GM21786 (cell line): ENCODE measurements at regions not wholly inside any gene's neighbourhood (a gene's known extent, or its start where the extent isn't known, plus 50 kb on each side); places are given as distances from the start of the nearest gene placed in this dataset.
"Not testable (repeated sequence)": the region's sequence is repeated elsewhere in the genome, so short reads cannot be mapped to it uniquely, and the experiment has no call there.

Experiments
- ATAC-seq: cut with Tn5 transposase; IDR thresholded peaks from one replicate; pipeline ENCODE4 v1.9.1; 2021; ENCODE audit not compliant: unreplicated experiment

- no peak for ATAC-seq
Measured at GRCh38 chrX:40418813-40419195, 162.0 kb upstream of the ATP6AP2 start.

- ATAC-seq: no peak
Measured at GRCh38 chrX:40418146-40418812, 162.5 kb upstream of the ATP6AP2 start.

- no peak for ATAC-seq
Measured at GRCh38 chrX:40415675-40416074, 165.1 kb upstream of the ATP6AP2 start.

GRCh38 chrX:40414335-40414734, 166.4 kb upstream of the ATP6AP2 start:
- ATAC-seq: no peak

GRCh38 chrX:40411340-40412111, 169.2 kb upstream of the ATP6AP2 start:
- no peak for ATAC-seq

- no peak for ATAC-seq
Measured at GRCh38 chrX:40410859-40411258, 169.9 kb upstream of the ATP6AP2 start.

- ATAC-seq: peak; percentile 54
Measured at GRCh38 chrX:40406330-40406859, 174.4 kb upstream of the ATP6AP2 start.

- no peak for ATAC-seq
Measured at GRCh38 chrX:40405399-40405798, 175.4 kb upstream of the ATP6AP2 start.

GRCh38 chrX:40403757-40404156, 177.0 kb upstream of the ATP6AP2 start:
- no peak for ATAC-seq

- no peak for ATAC-seq
Measured at GRCh38 chrX:40402831-40403533, 177.8 kb upstream of the ATP6AP2 start.

- no peak for ATAC-seq
Measured at GRCh38 chrX:40395102-40395501, 185.7 kb upstream of the ATP6AP2 start.

- no peak for ATAC-seq
Measured at GRCh38 chrX:40394302-40394701, 186.5 kb upstream of the ATP6AP2 start.

- no peak for ATAC-seq
Measured at GRCh38 chrX:40392599-40392998, 188.2 kb upstream of the ATP6AP2 start.

- ATAC-seq: no peak
Measured at GRCh38 chrX:40391662-40392061, 189.1 kb upstream of the ATP6AP2 start.

- no peak for ATAC-seq
Measured at GRCh38 chrX:40389555-40389954, 191.2 kb upstream of the ATP6AP2 start.

- ATAC-seq: no peak
Measured at GRCh38 chrX:40388441-40388840, 192.3 kb upstream of the ATP6AP2 start.

GRCh38 chrX:40387869-40388268, 192.9 kb upstream of the ATP6AP2 start:
- not testable (repeated sequence) for ATAC-seq

GRCh38 chrX:40387311-40387710, 193.5 kb upstream of the ATP6AP2 start:
- ATAC-seq: not testable (repeated sequence)

- ATAC-seq: no peak
Measured at GRCh38 chrX:40385682-40386081, 195.1 kb upstream of the ATP6AP2 start.

GRCh38 chrX:40385256-40385655, 195.5 kb upstream of the ATP6AP2 start:
- no peak for ATAC-seq

GRCh38 chrX:40383969-40384368, 196.8 kb upstream of the ATP6AP2 start:
- ATAC-seq: peak; percentile 61

- no peak for ATAC-seq
Measured at GRCh38 chrX:40383360-40383759, 197.4 kb upstream of the ATP6AP2 start.
